Kidney (tissue), 13 donors: ENCODE measurements at regions not wholly inside any gene's neighbourhood (a gene's known extent, or its start where the extent isn't known, plus 50 kb on each side); places are given as distances from the start of the nearest gene placed in this dataset.

Experiments used
- DNase-seq, 5 donors: peaks; one replicate each; pipeline ENCODE4 v3.0.0-alpha.2; 2013 to 2020
- FAIRE-seq: peaks from 2 replicates; lab custom pipeline; 2012; peaks lifted over from hg19 to GRCh38; lab: Jason Lieb, UNC
- H3K27ac ChIP-seq, 2 donors: one replicate each; pipeline ENCODE4 v1.7.0; 2013; ENCODE audit warnings: low read depth in 2 of 2, low read length in 2 of 2, inconsistent platforms in 1 of 2
- H3K27me3 ChIP-seq: one replicate; pipeline ENCODE4 v1.7.1; 2013; ENCODE audit warnings: low read length, inconsistent platforms; ENCODE audit not compliant: control insufficient read depth, insufficient read depth
- H3K36me3 ChIP-seq, 3 donors: one replicate each; pipeline versions ENCODE4 v1.7.0 to v1.7.1; 2013; ENCODE audit warnings: low read length in 3 of 3, control low read depth in 1 of 3, inconsistent platforms in 1 of 3; ENCODE audit not compliant: insufficient read depth in 3 of 3, control insufficient read depth in 2 of 3
- H3K4me1 ChIP-seq, 3 donors: one replicate each; pipeline versions ENCODE4 v1.7.0 to v1.7.1; 2013; ENCODE audit warnings: low read length in 3 of 3, inconsistent platforms in 1 of 3, low read depth in 1 of 3; ENCODE audit not compliant: control insufficient read depth in 2 of 3, insufficient read depth in 2 of 3
- H3K4me3 ChIP-seq, 3 donors: one replicate each; pipeline versions ENCODE4 v1.7.0 to v1.8.1; 2013; ENCODE audit warnings: low read length in 3 of 3, control low read depth in 1 of 3, inconsistent platforms in 1 of 3
- H3K9ac ChIP-seq, 3 donors: one replicate each; pipeline versions ENCODE4 v1.7.0 to v1.7.1; 2013; ENCODE audit warnings: low read length in 3 of 3, control low read depth in 1 of 3, inconsistent platforms in 1 of 3
- H3K9me3 ChIP-seq, 3 donors: one replicate each; pipeline versions ENCODE4 v1.7.0 to v1.7.1; 2013; ENCODE audit warnings: low read length in 3 of 3, control low read depth in 1 of 3, inconsistent platforms in 1 of 3; ENCODE audit not compliant: control insufficient read depth in 2 of 3, insufficient read depth in 1 of 3
- intact Hi-C: fragments of 100-400 bp; cut with DNase I; formaldehyde crosslinking; loops from one replicate; pipeline ENCODE4 v1.11.1; 2022
- TF ChIP-seq, protein P1 (sequence below): IDR thresholded peaks from 3 replicates; pipeline ENCODE4 v1.5.1; 2012; ENCODE audit warnings: mild to moderate bottlenecking, moderate library complexity, borderline replicate concordance; ENCODE audit not compliant: insufficient read depth; ENCODE audit errors: extremely low read depth
- donor health status: control.
- donor health status: control.
- donor health status: control.
- donor health status: control.
- donor health status: control.
- donor health status: DM: yes; HTN: yes; CAD: no.
- donor health status: Normal renal cell carcinoma (clear cell type).

DNA sequence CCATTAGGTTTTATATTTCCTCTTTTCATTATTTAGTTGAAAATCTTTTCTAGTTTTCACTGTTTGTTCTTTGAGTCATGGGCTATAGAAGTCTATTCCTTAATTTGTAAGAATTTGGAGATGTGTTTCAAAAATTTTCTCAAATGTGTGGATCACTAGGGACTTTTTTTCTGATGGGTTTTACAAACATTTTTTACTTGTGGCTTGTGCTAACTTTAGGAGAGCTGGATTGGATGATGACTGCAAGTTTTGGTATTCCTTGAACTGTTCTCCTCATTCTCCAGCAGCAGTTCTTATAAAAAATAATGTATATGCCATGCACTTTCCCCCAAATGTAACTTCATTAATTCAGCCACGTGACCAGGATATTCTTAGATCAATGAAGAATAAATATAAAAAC, 94.7 kb upstream of the CWC22 start:
- Histone ChIP-seq H3K36me3 (no peaks in the 10 kb centered on the region), H3K9ac (no peak overlapping the region), H3K27ac (no peak overlapping the region), H3K9me3 (no peaks in the 10 kb centered on the region), H3K4me1 (no peaks in the 10 kb centered on the region), H3K27me3 (no peaks in the 10 kb centered on the region), H3K4me3 (no peak overlapping the region)
- intact Hi-C loops = no loop called here
- TF ChIP-seq, protein P1, sequence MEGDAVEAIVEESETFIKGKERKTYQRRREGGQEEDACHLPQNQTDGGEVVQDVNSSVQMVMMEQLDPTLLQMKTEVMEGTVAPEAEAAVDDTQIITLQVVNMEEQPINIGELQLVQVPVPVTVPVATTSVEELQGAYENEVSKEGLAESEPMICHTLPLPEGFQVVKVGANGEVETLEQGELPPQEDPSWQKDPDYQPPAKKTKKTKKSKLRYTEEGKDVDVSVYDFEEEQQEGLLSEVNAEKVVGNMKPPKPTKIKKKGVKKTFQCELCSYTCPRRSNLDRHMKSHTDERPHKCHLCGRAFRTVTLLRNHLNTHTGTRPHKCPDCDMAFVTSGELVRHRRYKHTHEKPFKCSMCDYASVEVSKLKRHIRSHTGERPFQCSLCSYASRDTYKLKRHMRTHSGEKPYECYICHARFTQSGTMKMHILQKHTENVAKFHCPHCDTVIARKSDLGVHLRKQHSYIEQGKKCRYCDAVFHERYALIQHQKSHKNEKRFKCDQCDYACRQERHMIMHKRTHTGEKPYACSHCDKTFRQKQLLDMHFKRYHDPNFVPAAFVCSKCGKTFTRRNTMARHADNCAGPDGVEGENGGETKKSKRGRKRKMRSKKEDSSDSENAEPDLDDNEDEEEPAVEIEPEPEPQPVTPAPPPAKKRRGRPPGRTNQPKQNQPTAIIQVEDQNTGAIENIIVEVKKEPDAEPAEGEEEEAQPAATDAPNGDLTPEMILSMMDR = no peak
- DNase-seq (no peak), FAIRE-seq (no peak)

DNA sequence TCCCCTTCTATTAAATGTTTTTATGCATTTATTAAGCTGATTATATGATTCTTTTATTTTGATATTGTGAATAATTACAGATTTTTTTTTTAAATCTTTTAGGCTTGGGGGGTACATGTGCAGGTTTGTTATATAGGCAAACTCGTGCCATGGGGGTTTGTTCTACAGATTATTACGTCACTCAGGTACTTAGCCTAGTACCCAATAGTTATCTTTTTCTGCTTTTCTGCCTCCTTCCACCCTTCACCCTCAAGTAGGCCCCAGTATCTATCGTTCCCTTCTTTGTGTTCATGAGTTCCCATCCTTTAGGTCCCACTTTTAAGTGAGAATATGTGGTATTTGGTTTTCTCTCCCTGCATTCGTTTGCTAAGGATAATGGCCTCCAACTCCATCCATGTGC, 92.2 kb upstream of the CWC22 start:
- H3K27me3 ChIP-seq = no peaks in the 10 kb centered on the region
- no peak for FAIRE-seq
- no peaks in the 10 kb centered on the region for H3K36me3 ChIP-seq
- H3K4me1 ChIP-seq = no peaks in the 10 kb centered on the region
- H3K9ac ChIP-seq = no peak overlapping the region
- no peaks in the 10 kb centered on the region for H3K9me3 ChIP-seq
- intact Hi-C loops = no loop called here
- no peak overlapping the region for H3K4me3 ChIP-seq
- TF ChIP-seq, protein P1 = no peak
- H3K27ac ChIP-seq = no peak overlapping the region
- no peak for DNase-seq

DNA sequence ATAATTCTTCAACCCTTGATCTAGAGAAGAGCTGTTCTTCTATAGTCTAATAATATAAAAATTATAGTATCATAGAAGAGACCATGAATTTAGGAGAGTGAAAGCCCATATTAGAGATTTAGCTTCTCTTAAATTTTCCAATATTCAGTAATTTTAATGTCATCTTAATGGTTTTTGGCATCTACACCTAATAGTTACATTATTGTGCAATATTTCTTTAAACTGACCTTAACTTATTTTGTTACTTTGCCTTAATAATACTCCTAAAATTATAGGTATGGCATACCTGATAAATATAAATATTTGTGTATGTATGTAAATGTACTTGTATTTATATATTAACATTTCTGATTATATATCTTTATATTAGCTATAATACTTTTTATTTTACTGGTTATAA, 78.0 kb upstream of the CWC22 start:
- H3K4me3 ChIP-seq = no peak overlapping the region
- DNase-seq = no peak
- TF ChIP-seq, protein P1 = no peak
- no peaks in the 10 kb centered on the region for H3K36me3 ChIP-seq
- H3K4me1 ChIP-seq = no peaks in the 10 kb centered on the region
- no peaks in the 10 kb centered on the region for H3K27me3 ChIP-seq
- H3K9ac ChIP-seq = no peak overlapping the region
- H3K9me3 ChIP-seq = peaks cover 0 to 4% (median 0%) of the 10 kb centered on the region in 3 donors
- intact Hi-C loops = no loop called here
- peak; percentile 17 for FAIRE-seq
- H3K27ac ChIP-seq = no peak overlapping the region

DNA sequence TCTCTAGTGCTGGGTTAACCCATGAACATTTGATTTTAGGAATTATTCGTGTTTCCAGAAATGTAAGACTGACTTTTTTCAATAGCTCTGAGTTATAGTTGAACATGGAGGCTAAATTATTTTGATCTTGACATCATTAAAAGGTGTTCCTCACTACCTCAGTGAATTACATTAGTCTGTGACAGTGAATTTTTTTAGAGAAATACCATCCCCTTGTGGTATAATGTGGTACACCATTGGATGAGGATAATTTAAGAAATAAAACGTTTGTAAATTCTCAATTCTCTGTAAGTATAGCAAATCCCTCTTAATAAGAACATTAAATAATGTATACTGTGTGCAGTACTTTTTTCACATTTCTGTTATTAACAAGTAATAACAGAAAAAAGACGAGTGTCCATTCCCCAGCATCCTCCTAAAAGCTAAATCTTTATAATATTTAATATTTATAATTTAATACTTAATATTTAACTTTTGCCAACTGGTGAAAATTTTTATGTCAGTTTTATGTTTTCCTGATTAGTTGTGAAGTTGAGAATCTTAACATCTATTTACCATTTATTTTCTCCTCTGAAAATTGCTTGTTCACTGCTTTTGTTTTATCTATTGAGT, 70.3 kb upstream of the CWC22 start:
- TF ChIP-seq, protein P1 = peak; percentile 49
- intact Hi-C loops = no loop called here
- FAIRE-seq (no peak), DNase-seq (peak in 2 of 5 donors; percentile 10 to 37)
- Histone ChIP-seq H3K36me3 (no peaks in the 10 kb centered on the region), H3K9ac (no peak overlapping the region), H3K4me3 (no peak overlapping the region), H3K9me3 (peaks cover 0 to 4% (median 0%) of the 10 kb centered on the region in 3 donors), H3K4me1 (no peaks in the 10 kb centered on the region), H3K27ac (no peak overlapping the region), H3K27me3 (no peaks in the 10 kb centered on the region)
